ENCODE measurements at regions not wholly inside any gene's neighbourhood (a gene's known extent, or its start where the extent isn't known, plus 50 kb on each side); places are given as distances from the start of the nearest gene placed in this dataset.

- TF ChIP-seq, protein P1, sequence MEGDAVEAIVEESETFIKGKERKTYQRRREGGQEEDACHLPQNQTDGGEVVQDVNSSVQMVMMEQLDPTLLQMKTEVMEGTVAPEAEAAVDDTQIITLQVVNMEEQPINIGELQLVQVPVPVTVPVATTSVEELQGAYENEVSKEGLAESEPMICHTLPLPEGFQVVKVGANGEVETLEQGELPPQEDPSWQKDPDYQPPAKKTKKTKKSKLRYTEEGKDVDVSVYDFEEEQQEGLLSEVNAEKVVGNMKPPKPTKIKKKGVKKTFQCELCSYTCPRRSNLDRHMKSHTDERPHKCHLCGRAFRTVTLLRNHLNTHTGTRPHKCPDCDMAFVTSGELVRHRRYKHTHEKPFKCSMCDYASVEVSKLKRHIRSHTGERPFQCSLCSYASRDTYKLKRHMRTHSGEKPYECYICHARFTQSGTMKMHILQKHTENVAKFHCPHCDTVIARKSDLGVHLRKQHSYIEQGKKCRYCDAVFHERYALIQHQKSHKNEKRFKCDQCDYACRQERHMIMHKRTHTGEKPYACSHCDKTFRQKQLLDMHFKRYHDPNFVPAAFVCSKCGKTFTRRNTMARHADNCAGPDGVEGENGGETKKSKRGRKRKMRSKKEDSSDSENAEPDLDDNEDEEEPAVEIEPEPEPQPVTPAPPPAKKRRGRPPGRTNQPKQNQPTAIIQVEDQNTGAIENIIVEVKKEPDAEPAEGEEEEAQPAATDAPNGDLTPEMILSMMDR (IDR thresholded peaks at IDR 0.05; ENCODE audit: unreplicated experiment): no peak
- Mint-ChIP-seq H3K27me3 (no peaks in the 10 kb centered on the region), H3K4me1 (ENCODE audit: low read depth) (peaks cover 15% of the 10 kb centered on the region), H3K27ac (no peak overlapping the region), H3K36me3 (ENCODE audit: insufficient read depth) (no peaks in the 10 kb centered on the region), H3K4me3 (ENCODE audit: low read depth) (no peak overlapping the region), H3K9me3 (ENCODE audit: low read depth) (peaks cover 9% of the 10 kb centered on the region)
- no peak for DNase-seq (ENCODE audit: low spot score, unreplicated experiment)
Measured at GRCh38 chr13:99828123-99828522, 143.4 kb downstream of the ZIC5 start.

DNA sequence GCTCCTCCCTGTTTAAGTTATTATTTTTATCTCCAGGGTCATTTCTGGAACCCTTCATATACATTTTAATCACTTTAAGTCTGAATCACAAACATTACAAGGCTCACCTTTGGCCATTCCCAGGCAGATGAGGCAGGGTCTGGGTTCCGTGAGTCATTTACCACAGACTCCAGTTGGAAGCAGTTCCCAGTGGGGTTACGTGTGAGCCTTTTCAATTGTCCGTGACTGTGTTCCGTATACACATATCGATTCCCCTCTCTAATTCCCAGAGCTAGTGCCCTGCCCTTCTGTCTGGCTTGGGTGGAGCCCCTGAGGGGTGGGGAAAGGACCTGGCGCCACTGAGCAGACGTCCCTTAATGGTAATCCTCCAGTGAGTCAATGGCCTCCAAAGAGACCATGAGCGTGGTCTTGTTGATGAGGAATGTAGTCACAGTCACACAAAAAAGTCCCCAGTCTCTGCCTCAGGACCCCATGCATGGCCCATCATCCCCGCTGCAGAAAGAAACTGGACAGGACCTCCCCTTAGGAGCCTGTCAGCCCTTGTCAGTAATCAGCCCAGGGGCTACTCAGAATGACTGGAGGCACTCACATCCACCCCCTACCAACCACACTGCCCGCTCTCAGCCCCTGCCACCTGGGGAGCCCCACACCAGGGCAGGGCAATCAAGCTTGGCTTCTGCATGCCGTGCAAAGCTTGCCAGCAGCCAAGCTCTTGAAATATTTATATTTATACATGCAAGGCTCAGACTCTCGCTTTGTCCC is 144.4 kb downstream of the ZIC5 start:
- DNase-seq (ENCODE audit: low spot score, unreplicated experiment): no peak
- Mint-ChIP-seq H3K4me1 (ENCODE audit: low read depth) (peaks cover 15% of the 10 kb centered on the region), H3K27ac (no peak overlapping the region), H3K36me3 (ENCODE audit: insufficient read depth) (no peaks in the 10 kb centered on the region), H3K9me3 (ENCODE audit: low read depth) (peaks cover 9% of the 10 kb centered on the region), H3K27me3 (no peaks in the 10 kb centered on the region), H3K4me3 (ENCODE audit: low read depth) (no peak overlapping the region)
- TF ChIP-seq, protein P1 (IDR thresholded peaks at IDR 0.05; ENCODE audit: unreplicated experiment): no peak

- no peak for DNase-seq (ENCODE audit: low spot score, unreplicated experiment)
- Mint-ChIP-seq H3K4me3 (ENCODE audit: low read depth) (no peak overlapping the region), H3K4me1 (ENCODE audit: low read depth) (peaks cover 21% of the 10 kb centered on the region), H3K27ac (no peak overlapping the region), H3K36me3 (ENCODE audit: insufficient read depth) (no peaks in the 10 kb centered on the region), H3K9me3 (ENCODE audit: low read depth) (peaks cover 10% of the 10 kb centered on the region), H3K27me3 (no peaks in the 10 kb centered on the region)
- TF ChIP-seq, protein P1 (IDR thresholded peaks at IDR 0.05; ENCODE audit: unreplicated experiment): no peak
Measured at GRCh38 chr13:99823961-99824360, 147.6 kb downstream of the ZIC5 start.

GRCh38 chr13:99822820-99823219 is 148.7 kb downstream of the ZIC5 start:
- TF ChIP-seq, protein P1 (IDR thresholded peaks at IDR 0.05; ENCODE audit: unreplicated experiment): no peak
- Mint-ChIP-seq H3K4me1 (ENCODE audit: low read depth) (peaks cover 19% of the 10 kb centered on the region), H3K27me3 (no peaks in the 10 kb centered on the region), H3K9me3 (ENCODE audit: low read depth) (peaks cover 10% of the 10 kb centered on the region), H3K27ac (no peak overlapping the region), H3K4me3 (ENCODE audit: low read depth) (no peak overlapping the region), H3K36me3 (ENCODE audit: insufficient read depth) (no peaks in the 10 kb centered on the region)
- no peak for DNase-seq (ENCODE audit: low spot score, unreplicated experiment)

DNA sequence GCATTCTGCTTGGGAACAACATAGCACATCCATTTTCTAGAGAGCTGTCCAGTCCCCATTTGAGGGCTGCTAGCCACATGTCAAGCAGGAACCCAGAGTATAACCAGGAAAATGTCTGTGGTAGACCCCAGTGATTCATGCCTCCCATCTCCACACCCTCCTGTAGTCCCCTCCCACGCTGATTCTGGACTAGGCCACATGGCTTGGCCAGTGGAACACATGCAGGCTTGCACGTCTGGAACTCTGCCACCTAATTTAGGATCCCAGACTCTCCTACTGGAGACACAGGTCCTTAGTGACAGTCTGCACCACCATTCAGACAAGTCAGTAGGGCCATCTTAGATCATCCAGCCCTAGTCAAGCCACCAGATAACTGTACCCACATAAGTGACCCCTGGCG is 149.8 kb downstream of the ZIC5 start:
- TF ChIP-seq, protein P1 (IDR thresholded peaks at IDR 0.05; ENCODE audit: unreplicated experiment): no peak
- Mint-ChIP-seq H3K4me1 (ENCODE audit: low read depth) (peaks cover 19% of the 10 kb centered on the region), H3K9me3 (ENCODE audit: low read depth) (peaks cover 10% of the 10 kb centered on the region), H3K27me3 (no peaks in the 10 kb centered on the region), H3K36me3 (ENCODE audit: insufficient read depth) (no peaks in the 10 kb centered on the region), H3K27ac (peak overlapping the region; percentile 70), H3K4me3 (ENCODE audit: low read depth) (no peak overlapping the region)
- DNase-seq (ENCODE audit: low spot score, unreplicated experiment): no peak
